Natural killer cell treated with Interleukin-12 subunit alpha and Interleukin-12 subunit beta and Interleukin-15 and Interleukin-18, amount 100 ng/mL, for 72 hours (primary cell): ENCODE measurements at regions not wholly inside any gene's neighbourhood (a gene's known extent, or its start where the extent isn't known, plus 50 kb on each side); places are given as distances from the start of the nearest gene placed in this dataset.

Source experiments
- ATAC-seq, 2 donors: fragments of 150-1000 bp; cut with Tn5 transposase in 1 of 2; sonication (Bioruptor Pico), chemical (Tn5 transposase) in 1 of 2; 2 replicates each; pipeline ENCODE4 v1.10.0; 2021
- DNase-seq: peaks from one replicate; pipeline ENCODE4 v3.0.0; 2022; ENCODE audit warnings: low spot score
- H3K27ac Mint-ChIP-seq, 2 donors: 1 replicate in 1 of 2; 2 replicates in 1 of 2; pipeline ENCODE4 v1.8.0; 2022; ENCODE audit warnings: mixed read lengths in 2 of 2, mild to moderate bottlenecking in 1 of 2, moderate library complexity in 1 of 2
- H3K27me3 Mint-ChIP-seq, 2 donors: 1 replicate in 1 of 2; 2 replicates in 1 of 2; pipeline ENCODE4 v1.8.0; 2022; ENCODE audit warnings: mixed read lengths in 2 of 2
- H3K36me3 Mint-ChIP-seq: one replicate; pipeline ENCODE4 v1.8.0; 2022; ENCODE audit warnings: mixed read lengths
- H3K4me1 Mint-ChIP-seq, 2 donors: 1 replicate in 1 of 2; 2 replicates in 1 of 2; pipeline ENCODE4 v1.8.0; 2022; ENCODE audit warnings: low read depth in 2 of 2, mixed read lengths in 2 of 2, mild to moderate bottlenecking in 1 of 2
- H3K4me3 Mint-ChIP-seq: one replicate; pipeline ENCODE4 v1.8.0; 2022; ENCODE audit warnings: mixed read lengths
- H3K9me3 Mint-ChIP-seq: 2 replicates; pipeline ENCODE4 v1.8.0; 2022; ENCODE audit warnings: mixed read lengths

DNA sequence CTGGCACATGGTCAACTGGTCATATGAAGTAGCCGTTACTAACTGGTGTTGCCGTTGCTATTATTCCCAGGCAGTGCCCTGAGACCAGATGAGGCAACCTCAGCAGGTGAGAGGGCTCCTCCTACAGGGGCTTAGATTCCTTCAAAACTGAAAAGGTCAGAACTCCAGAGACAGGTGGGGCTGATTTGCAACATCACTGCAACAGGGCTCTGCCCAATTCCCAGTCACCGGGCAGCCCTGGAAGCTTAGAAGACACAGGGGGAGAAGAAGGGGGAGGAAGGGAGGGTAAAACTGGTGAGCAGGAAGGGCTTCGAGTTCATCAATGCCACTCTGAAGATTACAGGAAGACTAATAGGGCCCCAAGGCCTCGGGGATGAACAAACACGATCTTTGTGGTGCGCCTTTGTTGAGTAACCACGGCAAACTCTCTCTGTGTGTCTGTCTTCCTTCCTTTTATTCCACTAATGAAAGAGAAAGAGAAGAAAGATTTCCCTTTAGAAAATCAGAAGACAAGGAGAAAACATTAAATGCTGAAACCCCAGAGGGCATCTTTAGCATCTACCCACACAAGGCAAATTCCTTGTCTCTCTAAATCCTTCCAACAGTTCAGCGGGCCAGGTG, 749.1 kb upstream of the TBX3 start:
- DNase-seq (no peak), ATAC-seq (no peak)
- no peaks in the 10 kb centered on the region for H3K4me1 Mint-ChIP-seq
- peaks cover 3% of the 10 kb centered on the region for H3K9me3 Mint-ChIP-seq
- H3K27ac Mint-ChIP-seq = no peak overlapping the region
- H3K4me3 Mint-ChIP-seq = no peak overlapping the region
- no peaks in the 10 kb centered on the region for H3K36me3 Mint-ChIP-seq
- H3K27me3 Mint-ChIP-seq = no peaks in the 10 kb centered on the region

DNA sequence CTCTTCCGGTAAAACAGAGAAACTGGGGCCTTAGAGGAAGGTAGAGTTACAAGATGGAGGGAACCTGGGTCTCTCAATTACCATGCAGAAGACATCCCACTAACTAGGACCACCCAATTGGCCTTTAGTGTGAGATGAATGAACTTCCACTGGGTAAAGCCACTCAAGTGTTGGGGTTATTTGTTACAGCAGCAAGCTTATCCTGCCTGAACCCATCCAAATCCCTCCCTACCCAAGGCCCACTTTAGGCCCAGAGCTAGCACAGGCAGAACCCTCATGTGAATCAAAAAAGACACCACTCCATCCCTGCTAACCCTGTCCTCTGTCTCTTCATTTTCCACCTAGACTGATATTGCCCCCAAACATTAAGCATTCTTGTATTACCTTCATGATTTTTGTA, 746.7 kb upstream of the TBX3 start:
- Mint-ChIP-seq H3K9me3 (peaks cover 3% of the 10 kb centered on the region), H3K4me1 (no peaks in the 10 kb centered on the region), H3K36me3 (no peaks in the 10 kb centered on the region), H3K27ac (no peak overlapping the region), H3K4me3 (no peak overlapping the region), H3K27me3 (no peaks in the 10 kb centered on the region)
- ATAC-seq = no peak
- no peak for DNase-seq

DNA sequence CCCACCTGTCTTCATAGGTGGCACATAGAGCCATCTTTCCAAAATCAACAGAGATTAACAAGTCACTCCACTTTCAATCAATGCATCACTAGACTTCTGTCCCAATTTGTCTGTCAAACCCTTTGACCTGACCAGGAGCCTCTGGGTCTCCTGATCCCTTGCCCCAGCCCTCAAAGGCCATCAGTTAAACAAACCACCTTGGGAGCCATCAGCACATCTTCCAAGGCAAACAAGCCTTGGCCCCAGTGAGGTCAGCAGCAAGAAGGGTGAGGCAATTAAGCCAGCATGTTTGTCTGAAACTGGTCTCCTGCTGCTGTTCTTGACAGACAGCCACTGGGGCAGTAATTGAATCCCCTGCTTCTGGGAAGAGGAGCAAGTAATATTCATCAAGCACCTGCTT, 742.8 kb upstream of the TBX3 start:
- Mint-ChIP-seq H3K36me3 (no peaks in the 10 kb centered on the region), H3K27me3 (no peaks in the 10 kb centered on the region), H3K9me3 (peaks cover 3% of the 10 kb centered on the region), H3K4me1 (no peaks in the 10 kb centered on the region), H3K4me3 (no peak overlapping the region), H3K27ac (no peak overlapping the region)
- ATAC-seq = no peak
- DNase-seq = no peak

DNA sequence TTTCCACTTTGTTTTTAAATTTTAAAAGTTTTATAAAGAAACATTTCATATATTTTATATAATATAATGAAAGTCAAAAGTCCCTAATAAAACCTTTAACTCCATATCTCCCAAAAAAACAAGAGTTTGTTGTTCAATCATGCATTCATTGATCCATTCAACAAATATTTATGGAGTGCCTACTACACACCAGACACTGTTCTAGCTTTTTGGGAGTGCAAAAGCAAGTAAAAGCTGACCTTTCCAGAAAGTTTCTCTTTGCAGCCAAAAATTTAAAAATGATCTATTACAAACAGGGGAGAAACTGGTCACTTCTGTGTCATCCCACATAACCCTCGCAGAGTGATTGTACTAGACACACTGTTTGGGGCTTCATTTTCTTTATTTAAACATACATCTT, 740.0 kb upstream of the TBX3 start:
- Mint-ChIP-seq H3K27me3 (no peaks in the 10 kb centered on the region), H3K4me3 (no peak overlapping the region), H3K4me1 (no peaks in the 10 kb centered on the region), H3K36me3 (no peaks in the 10 kb centered on the region), H3K27ac (no peak overlapping the region), H3K9me3 (peaks cover 6% of the 10 kb centered on the region)
- ATAC-seq (no peak), DNase-seq (no peak)

DNA sequence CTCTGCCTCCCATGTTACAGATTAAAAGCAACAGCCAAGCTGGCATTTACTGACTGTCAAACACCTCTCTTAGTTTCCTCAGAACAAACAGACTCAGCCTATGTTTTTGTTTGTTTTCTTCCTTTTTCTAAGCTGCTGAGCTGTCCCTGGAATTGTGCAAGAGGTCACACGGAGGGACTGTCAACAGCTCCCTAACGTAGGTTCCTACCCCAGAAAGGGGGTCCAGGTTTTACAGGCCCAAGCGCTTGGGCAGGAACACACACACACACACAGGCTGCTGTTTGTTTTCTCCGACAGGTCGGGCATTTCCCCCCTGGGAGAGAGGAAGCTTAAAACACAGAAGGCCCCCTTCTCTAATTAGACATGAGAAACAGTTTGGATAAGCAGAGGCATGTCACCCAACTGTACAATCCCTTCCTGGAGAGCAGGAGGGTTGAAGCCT, 739.6 kb upstream of the TBX3 start:
- Mint-ChIP-seq H3K27ac (no peak overlapping the region), H3K4me1 (no peaks in the 10 kb centered on the region), H3K27me3 (no peaks in the 10 kb centered on the region), H3K9me3 (peaks cover 6% of the 10 kb centered on the region), H3K4me3 (no peak overlapping the region), H3K36me3 (no peaks in the 10 kb centered on the region)
- ATAC-seq (no peak), DNase-seq (no peak)

DNA sequence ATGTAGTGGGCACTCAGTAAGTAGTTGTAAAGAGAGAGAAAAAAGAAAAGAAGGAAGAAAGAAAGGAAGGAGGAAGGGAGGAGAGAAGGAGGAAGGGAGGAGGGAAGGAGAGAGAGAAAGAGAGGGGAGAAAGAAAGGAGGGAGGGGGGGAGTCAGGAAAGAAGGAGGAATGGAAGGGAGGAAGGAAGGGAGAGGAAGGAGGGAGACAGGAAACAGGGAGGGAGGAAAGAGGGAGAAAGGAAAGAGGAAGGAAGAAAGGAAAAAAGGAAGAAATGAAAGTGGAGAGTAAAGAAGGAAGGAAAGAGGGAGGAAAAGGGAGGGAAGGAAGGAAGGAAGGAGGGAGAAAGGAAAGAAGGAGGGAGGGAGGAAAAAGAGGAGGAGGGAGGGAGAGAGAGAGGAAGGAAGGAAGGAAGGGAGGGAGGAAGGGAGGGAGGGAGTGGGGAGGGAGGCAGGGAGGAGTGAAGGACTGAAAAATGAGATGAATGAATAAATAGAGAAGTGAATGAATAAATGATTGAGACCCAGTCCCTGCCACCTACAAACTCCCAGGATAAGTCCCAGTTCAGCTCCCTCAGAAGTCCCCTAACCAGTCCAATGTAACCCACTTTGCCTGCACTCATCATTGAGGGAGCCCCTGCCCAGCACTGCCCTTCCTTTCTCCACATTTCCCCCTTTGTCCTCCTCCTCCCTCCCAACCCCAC, 739.0 kb upstream of the TBX3 start:
- ATAC-seq (no peak), DNase-seq (no peak)
- Mint-ChIP-seq H3K27ac (no peak overlapping the region), H3K27me3 (no peaks in the 10 kb centered on the region), H3K4me3 (no peak overlapping the region), H3K4me1 (no peaks in the 10 kb centered on the region), H3K36me3 (no peaks in the 10 kb centered on the region), H3K9me3 (peaks cover 6% of the 10 kb centered on the region)

DNA sequence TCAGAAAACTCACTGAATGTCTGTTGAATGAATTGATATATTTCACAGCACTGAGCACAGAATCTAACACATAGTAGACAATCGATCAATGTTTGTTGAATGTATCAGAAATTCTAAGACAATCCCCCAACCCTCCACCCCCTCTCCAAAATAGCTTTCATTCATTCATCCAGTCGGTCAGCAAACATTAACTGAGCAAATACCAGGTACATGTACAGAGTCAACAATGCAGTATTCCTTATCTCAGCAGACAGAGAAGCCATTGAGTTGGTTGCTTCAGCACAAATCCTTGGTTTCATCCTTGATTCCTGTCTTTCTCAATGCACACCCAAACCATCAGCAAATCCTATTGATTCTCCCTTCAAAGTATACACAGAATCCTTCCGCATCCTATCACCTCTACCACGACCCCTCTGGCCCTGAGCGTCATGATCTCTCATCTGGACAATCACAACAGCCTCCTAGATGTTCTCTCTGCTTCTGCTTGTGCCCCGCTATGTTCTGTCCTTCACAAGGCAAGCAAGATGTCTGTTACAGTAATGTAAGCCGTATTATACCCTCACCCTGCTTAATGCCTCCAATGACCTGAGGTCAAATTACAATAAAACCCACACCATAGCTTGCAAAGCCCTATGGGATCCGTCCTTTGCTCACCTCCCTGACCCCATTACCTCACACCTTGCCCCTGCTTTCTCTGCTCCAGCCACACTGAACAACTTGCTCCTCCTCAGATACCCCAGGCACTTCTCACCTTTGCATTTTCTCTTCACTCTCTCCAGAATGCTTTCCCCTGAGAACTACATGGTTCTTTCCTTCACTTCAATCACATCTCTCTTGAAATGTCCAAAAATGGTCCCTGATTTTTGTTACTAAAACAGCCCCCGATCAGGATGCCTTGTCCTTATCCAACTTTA, 738.1 kb upstream of the TBX3 start:
- peaks cover 6% of the 10 kb centered on the region for H3K9me3 Mint-ChIP-seq
- no peaks in the 10 kb centered on the region for H3K4me1 Mint-ChIP-seq
- H3K36me3 Mint-ChIP-seq = no peaks in the 10 kb centered on the region
- DNase-seq = no peak
- ATAC-seq = no peak
- no peaks in the 10 kb centered on the region for H3K27me3 Mint-ChIP-seq
- no peak overlapping the region for H3K4me3 Mint-ChIP-seq
- no peak overlapping the region for H3K27ac Mint-ChIP-seq

DNA sequence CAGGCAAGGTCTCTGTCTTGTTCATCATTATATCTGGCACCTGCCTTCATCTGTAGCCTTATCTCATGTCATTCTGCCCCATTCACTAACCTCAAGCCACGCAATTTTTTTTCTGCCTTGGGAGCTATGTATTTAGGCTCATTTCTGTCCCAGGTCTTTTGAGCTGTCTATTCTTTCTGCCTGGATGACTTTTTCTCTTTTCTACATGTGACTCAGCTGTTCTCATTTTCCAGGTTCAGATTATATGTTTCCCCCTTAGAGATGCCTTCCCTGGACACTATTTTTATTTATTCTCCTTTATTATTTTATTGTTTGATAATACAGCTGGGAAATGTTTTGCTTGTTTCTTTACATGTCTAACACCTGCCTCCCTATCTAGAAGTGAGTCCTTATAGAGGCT, 737.4 kb upstream of the TBX3 start:
- H3K27me3 Mint-ChIP-seq = no peaks in the 10 kb centered on the region
- H3K4me3 Mint-ChIP-seq = no peak overlapping the region
- no peaks in the 10 kb centered on the region for H3K36me3 Mint-ChIP-seq

DNA sequence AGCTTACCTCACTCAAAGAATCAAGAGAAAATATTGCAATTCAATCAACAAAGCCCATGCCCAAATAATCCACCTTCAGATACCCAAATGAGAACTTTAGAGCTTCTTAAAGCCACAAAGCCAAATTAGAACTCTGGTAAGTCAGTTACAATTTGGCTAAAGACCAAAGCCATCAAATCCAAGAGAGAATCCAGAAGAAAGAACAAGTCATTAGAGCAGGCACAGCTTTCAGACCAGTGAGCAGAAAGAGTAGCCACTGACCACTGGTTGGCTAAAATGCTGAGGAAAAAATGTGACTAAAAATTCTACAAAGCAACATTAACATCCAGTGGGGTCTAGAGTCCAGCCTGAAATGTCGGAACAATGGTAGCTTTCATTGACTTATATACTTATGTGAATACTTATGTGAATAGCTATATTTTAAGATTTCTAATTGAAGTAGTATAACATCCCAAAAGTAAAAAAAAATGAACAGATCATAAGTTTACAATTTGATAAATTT, 735.2 kb upstream of the TBX3 start:
- H3K36me3 Mint-ChIP-seq = no peaks in the 10 kb centered on the region
- H3K4me3 Mint-ChIP-seq = no peak overlapping the region
- ATAC-seq (no peak), DNase-seq (no peak)
- H3K27me3 Mint-ChIP-seq = no peaks in the 10 kb centered on the region
- no peak overlapping the region for H3K27ac Mint-ChIP-seq
- no peaks in the 10 kb centered on the region for H3K4me1 Mint-ChIP-seq
- peaks cover 6% of the 10 kb centered on the region for H3K9me3 Mint-ChIP-seq

More for the DNA sequence above, 737.4 kb upstream of the TBX3 start:
- no peaks in the 10 kb centered on the region for H3K4me1 Mint-ChIP-seq
- H3K9me3 Mint-ChIP-seq = peaks cover 6% of the 10 kb centered on the region
- no peak for DNase-seq
- ATAC-seq = no peak
- no peak overlapping the region for H3K27ac Mint-ChIP-seq

DNA sequence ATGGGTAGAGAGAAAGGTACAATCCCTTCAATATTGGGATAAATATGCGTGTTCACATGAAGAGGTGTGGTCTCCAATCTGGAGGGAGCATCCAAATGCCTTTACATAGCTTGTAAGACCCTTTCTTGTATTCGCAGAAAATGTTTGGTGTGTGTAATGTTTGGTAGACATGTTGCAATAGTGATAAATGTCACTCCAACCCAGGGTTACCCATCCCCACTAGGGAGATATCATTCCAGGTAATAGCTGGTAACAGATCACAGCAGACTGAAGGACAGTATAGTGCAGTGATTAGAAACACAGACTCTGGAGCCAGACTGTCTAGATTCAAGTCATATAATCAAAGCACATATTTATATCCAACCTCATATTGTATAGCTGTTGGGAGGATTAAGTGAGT, 733.6 kb upstream of the TBX3 start:
- H3K4me1 Mint-ChIP-seq = no peaks in the 10 kb centered on the region
- no peak for ATAC-seq
- no peak for DNase-seq
- no peaks in the 10 kb centered on the region for H3K36me3 Mint-ChIP-seq
- H3K4me3 Mint-ChIP-seq = no peak overlapping the region
- no peak overlapping the region for H3K27ac Mint-ChIP-seq
- H3K9me3 Mint-ChIP-seq = peaks cover 6% of the 10 kb centered on the region
- H3K27me3 Mint-ChIP-seq = no peaks in the 10 kb centered on the region

DNA sequence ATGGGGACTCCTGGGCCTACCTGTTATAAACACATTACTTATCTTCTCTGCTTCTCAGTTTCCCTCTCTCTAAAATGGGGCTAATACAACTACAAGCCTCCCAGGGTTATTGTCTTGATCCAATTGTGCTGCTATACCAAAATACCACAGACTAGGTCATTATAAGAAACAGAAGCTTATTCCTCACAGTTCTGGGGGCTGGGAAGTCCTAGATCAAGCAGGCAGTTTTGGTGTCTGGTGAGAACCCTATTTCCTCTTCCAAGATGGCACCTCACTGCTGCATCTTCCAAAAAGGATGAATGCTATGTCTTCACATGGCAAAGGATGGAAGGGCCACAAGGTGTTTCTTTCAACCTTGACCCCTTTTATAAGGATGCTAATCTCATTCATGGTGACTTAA, 732.9 kb upstream of the TBX3 start:
- DNase-seq = no peak
- Mint-ChIP-seq H3K4me3 (no peak overlapping the region), H3K9me3 (peaks cover 6% of the 10 kb centered on the region)

DNA sequence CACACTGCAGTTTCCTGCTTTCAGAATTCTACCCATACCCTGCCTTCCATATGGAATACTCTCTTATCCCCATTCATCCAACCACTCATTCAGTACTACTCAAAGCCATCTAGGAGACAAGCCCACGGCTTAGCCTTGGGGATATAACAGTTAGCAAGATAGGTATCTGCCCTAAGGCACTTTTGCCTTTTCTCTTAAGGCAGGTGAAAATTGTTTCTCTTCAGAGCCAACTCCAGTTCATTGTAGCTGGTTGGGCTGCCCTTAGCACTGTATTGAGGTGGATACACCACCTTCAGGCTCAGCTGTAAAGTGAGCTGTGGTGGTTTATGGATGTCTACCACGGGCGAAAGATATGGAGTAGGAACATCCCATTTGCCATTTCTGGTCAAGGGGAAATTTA, 729.7 kb upstream of the TBX3 start:
- H3K4me3 Mint-ChIP-seq = no peak overlapping the region
- no peak for DNase-seq
- peaks cover 8% of the 10 kb centered on the region for H3K9me3 Mint-ChIP-seq
- ATAC-seq = no peak
- H3K27me3 Mint-ChIP-seq = no peaks in the 10 kb centered on the region
- no peaks in the 10 kb centered on the region for H3K4me1 Mint-ChIP-seq
- no peaks in the 10 kb centered on the region for H3K36me3 Mint-ChIP-seq
- H3K27ac Mint-ChIP-seq = no peak overlapping the region

More for the DNA sequence above, 732.9 kb upstream of the TBX3 start:
- ATAC-seq = no peak
- H3K27ac Mint-ChIP-seq = no peak overlapping the region
- H3K27me3 Mint-ChIP-seq = no peaks in the 10 kb centered on the region
- H3K36me3 Mint-ChIP-seq = no peaks in the 10 kb centered on the region
- no peaks in the 10 kb centered on the region for H3K4me1 Mint-ChIP-seq

DNA sequence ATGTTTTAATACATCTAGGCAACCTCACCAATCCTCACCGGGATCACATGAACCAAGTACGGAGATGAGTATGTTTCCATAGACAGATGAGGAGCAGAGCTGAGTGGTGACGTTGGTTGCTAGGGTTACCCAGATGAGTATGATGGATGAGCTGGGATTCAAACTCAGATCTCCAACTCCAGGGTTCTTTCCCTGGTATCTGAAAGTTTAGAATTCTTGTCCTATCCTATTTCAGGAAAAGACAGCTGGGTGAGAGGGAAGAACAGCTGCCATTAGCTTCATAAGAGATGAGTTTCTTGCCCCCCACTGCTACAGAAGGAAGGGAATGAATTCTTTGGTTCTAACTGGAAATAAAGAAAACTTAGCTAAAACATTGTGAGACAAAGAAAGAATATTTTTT, 728.9 kb upstream of the TBX3 start:
- ATAC-seq (no peak), DNase-seq (no peak)
- Mint-ChIP-seq H3K27ac (no peak overlapping the region), H3K4me3 (no peak overlapping the region), H3K36me3 (no peaks in the 10 kb centered on the region), H3K27me3 (no peaks in the 10 kb centered on the region), H3K4me1 (no peaks in the 10 kb centered on the region), H3K9me3 (peaks cover 9% of the 10 kb centered on the region)

DNA sequence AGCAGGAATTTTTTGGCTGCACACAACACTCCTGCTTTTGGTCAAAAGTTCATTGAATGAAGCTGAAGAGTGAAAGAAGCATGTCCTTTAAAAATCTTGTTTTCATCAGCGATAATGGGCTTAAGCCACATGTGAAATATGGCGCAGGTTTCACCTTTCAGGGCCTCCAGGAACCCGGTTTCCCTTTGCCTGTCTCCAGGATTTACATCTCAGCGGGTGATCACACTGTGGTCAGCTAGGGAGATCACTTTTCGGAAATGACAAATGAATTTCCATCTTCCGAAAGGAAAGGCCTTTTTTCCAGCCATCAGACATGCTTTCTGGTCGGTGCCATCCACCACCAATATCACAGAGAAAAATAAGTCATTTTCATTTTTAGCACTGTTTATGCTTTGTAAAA, 727.1 kb upstream of the TBX3 start:
- Mint-ChIP-seq H3K27me3 (no peaks in the 10 kb centered on the region), H3K4me3 (no peak overlapping the region), H3K36me3 (no peaks in the 10 kb centered on the region), H3K4me1 (no peaks in the 10 kb centered on the region), H3K27ac (no peak overlapping the region), H3K9me3 (peaks cover 6% of the 10 kb centered on the region)
- DNase-seq = no peak
- ATAC-seq = no peak
